Activated CD4-positive, alpha-beta T cell treated with anti-CD3 and anti-CD28 coated beads, Interleukin-2, Interleukin-6, amounts not matched to agents 100 ng/mL and 50 ng/mL, durations not matched to agents 16 hours and 8 hours (primary cell): ENCODE measurements at regions not wholly inside any gene's neighbourhood (a gene's known extent, or its start where the extent isn't known, plus 50 kb on each side); places are given as distances from the start of the nearest gene placed in this dataset.

Experiments
- DNase-seq: peaks from one replicate; pipeline ENCODE4 v3.0.0-alpha.2; 2020

GRCh38 chr7:33819658-33820057, 85.7 kb upstream of the BMPER start:
- DNase-seq, result no peak

- DNase-seq, result no peak
Observed at GRCh38 chr7:33820206-33820605, 85.1 kb upstream of the BMPER start.

- DNase-seq, result no peak
Observed at GRCh38 chr7:33821970-33822369, 83.4 kb upstream of the BMPER start.

- no peak for DNase-seq
Observed at GRCh38 chr7:33823913-33824312, 81.4 kb upstream of the BMPER start.

GRCh38 chr7:33824911-33825459, 80.4 kb upstream of the BMPER start:
- no peak for DNase-seq

- no peak for DNase-seq
Observed at GRCh38 chr7:33825644-33826043, 79.7 kb upstream of the BMPER start.

GRCh38 chr7:33829536-33829935, 75.8 kb upstream of the BMPER start:
- DNase-seq, result no peak

GRCh38 chr7:33831389-33832141, 73.8 kb upstream of the BMPER start:
- DNase-seq, result no peak

- DNase-seq, result no peak
Observed at GRCh38 chr7:33832271-33832721, 73.0 kb upstream of the BMPER start.

GRCh38 chr7:33836797-33837355, 68.5 kb upstream of the BMPER start:
- DNase-seq, result peak; percentile 10

GRCh38 chr7:33837356-33837851, 67.9 kb upstream of the BMPER start:
- no peak for DNase-seq

GRCh38 chr7:33841031-33841430, 64.3 kb upstream of the BMPER start:
- DNase-seq, result no peak

GRCh38 chr7:33841705-33842129, 63.6 kb upstream of the BMPER start:
- no peak for DNase-seq

GRCh38 chr7:33842150-33842549, 63.2 kb upstream of the BMPER start:
- no peak for DNase-seq

GRCh38 chr7:33845991-33846509, 59.3 kb upstream of the BMPER start:
- DNase-seq, result no peak

GRCh38 chr7:33849004-33849403, 56.3 kb upstream of the BMPER start:
- no peak for DNase-seq

GRCh38 chr7:33849971-33850559, 55.3 kb upstream of the BMPER start:
- no peak for DNase-seq

GRCh38 chr7:33850768-33851167, 54.6 kb upstream of the BMPER start:
- DNase-seq, result no peak

- DNase-seq, result no peak
Observed at GRCh38 chr7:33852838-33853237, 52.5 kb upstream of the BMPER start.

GRCh38 chr7:33853361-33854062, 51.8 kb upstream of the BMPER start:
- no peak for DNase-seq

GRCh38 chr7:33854178-33854577, 51.2 kb upstream of the BMPER start:
- no peak for DNase-seq

- no peak for DNase-seq
Observed at GRCh38 chr7:33854801-33855350, 50.5 kb upstream of the BMPER start.
